Mesendoderm (in vitro differentiated cells): ENCODE measurements at regions not wholly inside any gene's neighbourhood (a gene's known extent, or its start where the extent isn't known, plus 50 kb on each side); places are given as distances from the start of the nearest gene placed in this dataset.
A peak's percentile ranks its signal among the peaks of the same experiment; 100 is the strongest.
"Not testable (repeated sequence)": the region's sequence is repeated elsewhere in the genome, so short reads cannot be mapped to it uniquely, and the experiment has no call there.

Experiments
- DNase-seq: peaks from one replicate; pipeline ENCODE4 v3.0.0; 2013
- H2AK5ac ChIP-seq: 2 replicates; pipeline ENCODE4 v1.6.1; 2013; ENCODE audit warnings: low read length, inconsistent platforms
- H2BK120ac ChIP-seq: 2 replicates; pipeline ENCODE4 v1.6.1; 2013; ENCODE audit warnings: low read depth, mild to moderate bottlenecking, low read length, moderate library complexity, mixed read lengths
- H2BK15ac ChIP-seq: replicated peaks from 2 replicates; pipeline ENCODE4 v1.6.1; 2013; ENCODE audit warnings: low read depth, mild to moderate bottlenecking, moderate library complexity
- H2BK5ac ChIP-seq: 2 replicates; pipeline ENCODE4 v1.6.1; 2013; ENCODE audit warnings: low read length, inconsistent platforms
- H3K18ac ChIP-seq: 2 replicates; pipeline ENCODE4 v1.6.1; 2013; ENCODE audit warnings: mild to moderate bottlenecking, low read length, mixed read lengths
- H3K23ac ChIP-seq: one replicate; pipeline ENCODE4 v1.6.1; 2013; ENCODE audit warnings: low read length
- H3K27ac ChIP-seq: 2 replicates; pipeline ENCODE4 v1.5.1; 2013; ENCODE audit warnings: low read depth, mild to moderate bottlenecking, inconsistent platforms, low read length, moderate library complexity
- H3K27me3 ChIP-seq: 2 replicates; pipeline ENCODE4 v1.6.1; 2013; ENCODE audit warnings: low read length, control low read depth, mild to moderate bottlenecking, inconsistent platforms; ENCODE audit not compliant: insufficient read depth, poor library complexity
- H3K36me3 ChIP-seq: 2 replicates; pipeline ENCODE4 v1.6.1; 2013; ENCODE audit warnings: low read length, inconsistent platforms; ENCODE audit not compliant: control insufficient read depth, insufficient read depth
- H3K4ac ChIP-seq: one replicate; pipeline ENCODE4 v1.6.1; 2013; ENCODE audit warnings: low read depth, mild to moderate bottlenecking, low read length, moderate library complexity
- H3K4me1 ChIP-seq: 2 replicates; pipeline ENCODE4 v1.6.1; 2013; ENCODE audit warnings: low read depth, low read length, inconsistent platforms; ENCODE audit not compliant: control insufficient read depth
- H3K4me2 ChIP-seq: 2 replicates; pipeline ENCODE4 v1.6.1; 2013; ENCODE audit warnings: low read length
- H3K4me3 ChIP-seq: 2 replicates; pipeline ENCODE4 v1.5.1; 2013; ENCODE audit warnings: mild to moderate bottlenecking, low read length
- H3K56ac ChIP-seq: one replicate; pipeline ENCODE4 v1.6.1; 2013; ENCODE audit warnings: low read length
- H3K79me1 ChIP-seq: 2 replicates; pipeline ENCODE4 v1.6.1; 2013; ENCODE audit warnings: low read length, inconsistent platforms
- H3K79me2 ChIP-seq: 2 replicates; pipeline ENCODE4 v1.6.1; 2013; ENCODE audit warnings: mild to moderate bottlenecking, low read length; ENCODE audit not compliant: control insufficient read depth, insufficient read depth
- H3K9ac ChIP-seq: 2 replicates; pipeline ENCODE4 v1.6.1; 2013; ENCODE audit warnings: low read length, inconsistent platforms
- H4K5ac ChIP-seq: one replicate; pipeline ENCODE4 v1.6.1; 2013; ENCODE audit warnings: low read length
- H4K8ac ChIP-seq: one replicate; pipeline ENCODE4 v1.6.1; 2013; ENCODE audit warnings: low read depth, mild to moderate bottlenecking, control low read depth, low read length, moderate library complexity
- WGBS: extraction: QIAGEN DNeasy Blood & Tissue Kit; methylation state at CpG from one replicate; pipeline ENCODE4 v1.1.7; 2013; ENCODE audit warnings: low lambda C conversion rate, missing lambda C conversion rate; ENCODE audit not compliant: insufficient coverage; ENCODE audit errors: extremely low coverage; 5-methylcytosine and 5-hydroxymethylcytosine counted together

DNA sequence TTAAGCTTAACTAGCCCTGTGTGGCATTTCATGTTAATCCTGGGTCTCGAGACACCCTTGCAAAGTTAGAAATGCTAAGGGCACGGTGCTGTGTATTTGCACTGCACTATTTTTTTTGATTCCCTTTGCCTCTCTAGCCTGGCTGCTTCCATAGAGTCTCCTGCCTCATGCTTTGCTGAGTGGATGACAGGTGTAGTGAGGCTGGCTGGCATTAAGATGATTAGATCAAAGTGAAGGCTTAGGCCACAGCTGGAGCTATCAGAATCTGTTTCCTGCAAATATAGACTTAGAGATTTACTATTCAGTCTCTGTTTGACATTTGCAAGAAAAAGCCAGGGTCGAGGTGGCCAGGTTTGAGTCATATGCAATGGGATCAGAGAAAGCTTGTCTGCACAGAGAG lies 791.1 kb downstream of the AACS start:
- Histone ChIP-seq H2AK5ac (no peak overlapping the region), H3K79me1 (no peaks in the 10 kb centered on the region), H3K4me2 (no peak overlapping the region), H3K27ac (no peak overlapping the region), H3K56ac (no peak overlapping the region), H4K8ac (no peak overlapping the region), H3K9ac (no peak overlapping the region), H3K4me1 (no peaks in the 10 kb centered on the region), H3K23ac (no peak overlapping the region), H2BK120ac (no peak overlapping the region), H3K4ac (no peak overlapping the region), H3K79me2 (no peaks in the 10 kb centered on the region), H2BK5ac (no peak overlapping the region), H3K27me3 (no peaks in the 10 kb centered on the region), H3K18ac (no peak overlapping the region), H3K36me3 (no peaks in the 10 kb centered on the region), H3K4me3 (no peak overlapping the region), H2BK15ac (no peak overlapping the region), H4K5ac (no peak overlapping the region)
- whole genome bisulfite sequencing, result no CpG with 5 or more reads among the region's 3 CpGs
- no peak for DNase-seq

DNA sequence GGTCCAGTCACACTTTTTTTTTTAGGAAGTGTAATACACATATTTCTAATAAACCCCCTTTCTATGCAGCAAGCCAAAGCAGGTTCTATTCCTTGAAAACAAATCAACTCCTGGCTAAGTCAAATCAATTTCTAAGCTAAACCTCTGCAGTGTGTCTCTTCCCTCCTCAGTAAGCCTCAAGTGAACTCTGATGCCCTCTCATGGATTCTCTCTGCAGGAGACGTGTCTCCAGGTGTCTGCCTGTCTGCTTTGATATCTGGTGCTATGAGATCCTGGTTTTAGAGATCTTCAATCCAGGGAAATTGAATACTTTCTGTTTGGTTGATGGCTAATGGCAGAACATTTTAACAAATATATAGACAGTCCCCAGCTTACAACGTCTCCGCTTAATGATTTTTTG lies 791.7 kb downstream of the AACS start:
- Histone ChIP-seq H3K23ac (no peak overlapping the region), H3K36me3 (no peaks in the 10 kb centered on the region), H3K18ac (no peak overlapping the region), H4K5ac (no peak overlapping the region), H3K79me2 (no peaks in the 10 kb centered on the region), H3K4me1 (no peaks in the 10 kb centered on the region), H2BK15ac (no peak overlapping the region), H3K27ac (no peak overlapping the region), H3K4me2 (no peak overlapping the region), H3K9ac (no peak overlapping the region), H3K4me3 (no peak overlapping the region), H2BK120ac (no peak overlapping the region), H4K8ac (no peak overlapping the region), H3K79me1 (no peaks in the 10 kb centered on the region), H3K4ac (no peak overlapping the region), H2BK5ac (no peak overlapping the region), H3K56ac (no peak overlapping the region), H2AK5ac (no peak overlapping the region), H3K27me3 (no peaks in the 10 kb centered on the region)
- no CpG with 5 or more reads among the region's 3 CpGs for WGBS
- DNase-seq, result peak; percentile 46

DNA sequence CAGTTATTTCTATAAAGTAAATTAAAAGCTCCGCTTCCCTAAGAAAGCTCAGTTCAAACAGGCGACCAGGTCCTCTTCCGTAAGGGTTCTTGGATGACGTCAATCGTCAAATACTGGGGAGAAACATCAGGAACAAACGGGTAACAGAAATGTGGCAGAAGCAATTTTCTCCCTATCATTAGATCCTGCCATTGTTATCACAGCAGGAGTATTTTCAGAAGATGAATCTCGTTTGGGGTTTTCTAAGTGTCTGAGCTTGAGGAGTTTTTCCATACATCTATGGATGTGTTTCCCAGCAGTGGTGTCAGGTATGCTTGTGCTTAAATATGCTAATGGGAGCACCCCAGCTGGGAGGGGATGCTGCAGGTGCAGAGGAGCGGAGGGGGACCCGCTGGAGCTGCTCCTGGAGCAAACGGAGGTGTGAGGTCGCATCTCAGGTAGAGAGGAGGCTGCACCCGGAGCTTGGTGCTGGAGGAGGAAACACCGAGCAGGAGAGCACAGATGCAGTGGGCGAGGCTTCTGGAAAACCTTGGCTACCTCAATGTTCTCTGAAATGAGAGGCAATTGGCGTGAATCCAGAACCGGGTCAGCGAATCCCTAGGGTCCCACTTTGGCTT lies 795.5 kb downstream of the AACS start:
- no peak overlapping the region for H2BK15ac ChIP-seq
- H3K4me1 ChIP-seq, result no peaks in the 10 kb centered on the region
- H3K79me1 ChIP-seq, result no peaks in the 10 kb centered on the region
- H3K27ac ChIP-seq, result no peak overlapping the region
- no peak overlapping the region for H2AK5ac ChIP-seq
- H3K56ac ChIP-seq, result no peak overlapping the region
- WGBS, result no CpG with 5 or more reads among the region's 17 CpGs
- no peak overlapping the region for H4K5ac ChIP-seq
- H3K23ac ChIP-seq, result no peak overlapping the region
- H2BK5ac ChIP-seq, result no peak overlapping the region
- no peaks in the 10 kb centered on the region for H3K79me2 ChIP-seq
- no peak overlapping the region for H3K18ac ChIP-seq
- no peak overlapping the region for H4K8ac ChIP-seq
- no peak overlapping the region for H3K4me2 ChIP-seq
- no peak overlapping the region for H3K4ac ChIP-seq
- no peaks in the 10 kb centered on the region for H3K36me3 ChIP-seq
- no peaks in the 10 kb centered on the region for H3K27me3 ChIP-seq
- no peak overlapping the region for H3K9ac ChIP-seq
- H2BK120ac ChIP-seq, result no peak overlapping the region
- no peak overlapping the region for H3K4me3 ChIP-seq
- DNase-seq, result no peak

DNA sequence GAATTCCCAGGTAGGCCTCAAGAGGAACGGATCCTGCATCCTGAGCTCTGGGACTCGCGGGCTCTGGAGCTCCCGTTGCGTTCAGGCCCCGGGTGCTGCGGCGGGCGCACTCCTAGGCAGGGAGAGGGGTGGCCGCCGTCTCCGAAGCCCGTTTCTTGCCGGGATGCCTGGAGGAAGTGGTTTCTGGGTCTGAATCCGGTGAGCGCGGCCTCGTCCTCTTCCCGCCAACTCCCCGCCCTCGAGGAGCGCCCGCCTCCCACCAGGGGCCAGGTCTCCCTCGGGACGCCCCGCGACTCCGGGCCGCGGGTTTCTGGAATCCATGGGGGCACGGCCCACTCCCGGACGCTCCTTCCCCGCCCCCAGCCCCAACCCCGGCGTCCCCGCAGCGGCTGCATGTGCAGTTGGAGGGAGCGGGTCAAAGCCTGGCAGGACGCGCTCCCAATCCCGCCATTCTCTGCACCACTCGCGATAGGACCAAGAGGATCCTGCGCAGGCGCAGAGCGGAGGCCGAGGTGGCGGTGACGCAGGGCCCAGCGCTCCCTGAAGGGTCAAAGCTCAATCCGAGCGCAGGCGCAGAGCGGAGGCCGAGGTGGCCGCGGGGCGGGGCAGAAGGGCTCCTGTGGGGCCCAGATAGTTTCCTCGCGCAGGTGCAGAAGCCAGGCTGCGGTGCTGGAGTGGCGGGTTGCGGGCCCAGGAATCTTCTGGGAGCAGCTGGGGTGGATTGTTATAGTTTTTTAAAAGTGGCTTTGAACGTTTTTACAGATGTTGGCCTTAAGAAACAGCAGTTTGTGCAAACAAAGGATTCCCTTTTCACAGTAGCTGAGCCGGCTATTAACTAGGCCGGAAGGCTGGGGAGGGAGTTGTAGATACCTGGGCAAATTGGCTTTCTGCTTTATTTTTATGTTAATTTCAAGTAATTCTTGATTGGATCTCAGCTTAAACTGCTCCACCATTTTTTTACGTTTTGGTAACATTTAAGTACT lies 796.4 kb downstream of the AACS start:
- no CpG with 5 or more reads among the region's 68 CpGs for WGBS
- no peak overlapping the region for H3K4me2 ChIP-seq
- no peaks in the 10 kb centered on the region for H3K79me1 ChIP-seq
- no peak overlapping the region for H3K18ac ChIP-seq
- no peak overlapping the region for H2BK5ac ChIP-seq
- H3K4me1 ChIP-seq, result no peaks in the 10 kb centered on the region
- no peaks in the 10 kb centered on the region for H3K27me3 ChIP-seq
- no peak overlapping the region for H2AK5ac ChIP-seq
- no peaks in the 10 kb centered on the region for H3K36me3 ChIP-seq
- no peak overlapping the region for H3K4me3 ChIP-seq
- H3K9ac ChIP-seq, result no peak overlapping the region
- no peak overlapping the region for H3K27ac ChIP-seq
- no peak overlapping the region for H2BK120ac ChIP-seq
- no peak overlapping the region for H2BK15ac ChIP-seq
- H4K8ac ChIP-seq, result no peak overlapping the region
- H4K5ac ChIP-seq, result no peak overlapping the region
- H3K79me2 ChIP-seq, result no peaks in the 10 kb centered on the region
- H3K23ac ChIP-seq, result no peak overlapping the region
- no peak for DNase-seq
- no peak overlapping the region for H3K4ac ChIP-seq
- no peak overlapping the region for H3K56ac ChIP-seq

DNA sequence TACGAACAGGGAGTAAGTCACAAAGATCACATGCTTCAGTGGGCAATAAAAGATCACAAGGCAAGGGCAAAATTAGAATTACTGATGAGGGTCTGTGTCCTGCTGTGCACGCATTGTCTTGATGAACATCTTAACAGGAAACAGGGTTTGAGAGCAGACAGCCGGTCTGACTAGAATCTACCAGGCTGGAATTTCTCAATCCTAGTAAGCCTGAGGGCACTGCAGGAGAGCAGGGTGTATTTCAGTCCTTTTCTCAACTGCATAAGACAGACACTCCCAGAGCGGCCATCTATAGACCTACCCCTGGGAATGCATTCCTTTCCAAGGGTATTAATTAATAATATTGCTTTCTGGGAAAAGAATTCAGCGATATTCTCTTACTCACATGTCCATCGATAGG lies 800.0 kb downstream of the AACS start:
- H3K79me2 ChIP-seq, H3K4me1 ChIP-seq: not testable (repeated sequence)

More for the DNA sequence above, 800.0 kb downstream of the AACS start:
- H2BK15ac ChIP-seq, H3K4me3 ChIP-seq, DNase-seq, H3K79me1 ChIP-seq, H4K5ac ChIP-seq, H2AK5ac ChIP-seq, H3K4me2 ChIP-seq, H3K9ac ChIP-seq, H3K23ac ChIP-seq, H3K4ac ChIP-seq, H3K27ac ChIP-seq, H3K36me3 ChIP-seq, H3K56ac ChIP-seq, H3K18ac ChIP-seq, H4K8ac ChIP-seq, H2BK5ac ChIP-seq, H3K27me3 ChIP-seq, H2BK120ac ChIP-seq: not testable (repeated sequence)
- WGBS, result no CpG with 5 or more reads among the region's 6 CpGs
